Brain microvascular endothelial cell (primary cell): ENCODE measurements at regions not wholly inside any gene's neighbourhood (a gene's known extent, or its start where the extent isn't known, plus 50 kb on each side); places are given as distances from the start of the nearest gene placed in this dataset.

Experiments
- DNase-seq: peaks from one replicate; pipeline ENCODE4 v3.0.0-alpha.2; 2020
- H3K27ac ChIP-seq: fragments of 250-450 bp; sonication (Bioruptor Pico); 2 replicates; pipeline ENCODE4 v1.5.1; 2020; ENCODE audit warnings: mild to moderate bottlenecking, moderate library complexity
- H3K27me3 ChIP-seq: fragments of 250-450 bp; sonication (Bioruptor Pico); replicated peaks from 2 replicates; pipeline ENCODE4 v1.5.1; 2020; ENCODE audit warnings: mild to moderate bottlenecking
- H3K36me3 ChIP-seq: fragments of 250-450 bp; sonication (Bioruptor Pico); replicated peaks from 2 replicates; pipeline ENCODE4 v1.5.1; 2020; ENCODE audit warnings: mild to moderate bottlenecking
- H3K4me3 ChIP-seq: 2 replicates; pipeline ENCODE4 v1.5.1; 2011; ENCODE audit warnings: low read depth, mild to moderate bottlenecking, control low read depth, low read length, moderate library complexity
- in situ Hi-C: cut with HindIII; loops from 2 replicates; pipeline ENCODE4 v1.10.0; 2017; ENCODE audit warnings: low sequenced_read_pairs, low pct_ligation_motif_present
- TF ChIP-seq, protein P1 (sequence below): IDR thresholded peaks from 2 replicates; pipeline ENCODE4 v1.5.1; 2011; ENCODE audit warnings: low read depth, mild to moderate bottlenecking, moderate library complexity, low read length, control low read depth, inconsistent platforms; ENCODE audit errors: missing control alignments

DNA sequence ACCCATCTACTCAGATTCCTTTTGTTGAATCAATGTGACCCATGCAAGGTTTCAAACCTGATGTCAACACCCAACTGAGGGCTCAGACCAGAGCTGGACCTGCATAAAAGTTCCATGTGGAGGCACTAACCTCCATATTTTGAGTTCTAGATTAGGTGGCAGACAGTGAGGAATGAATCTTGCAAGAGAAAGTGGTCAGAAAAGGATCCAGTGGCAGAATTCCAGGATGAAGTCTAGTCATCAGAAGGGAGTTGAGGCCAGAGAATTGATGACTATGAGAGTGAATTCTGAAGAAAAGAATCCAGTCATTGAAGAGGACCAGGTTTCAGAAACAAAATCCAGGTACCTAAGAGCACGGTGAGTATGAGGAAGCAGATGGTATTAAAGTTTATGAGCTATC, 205.1 kb upstream of the RGMB start:
- TF ChIP-seq, protein P1, sequence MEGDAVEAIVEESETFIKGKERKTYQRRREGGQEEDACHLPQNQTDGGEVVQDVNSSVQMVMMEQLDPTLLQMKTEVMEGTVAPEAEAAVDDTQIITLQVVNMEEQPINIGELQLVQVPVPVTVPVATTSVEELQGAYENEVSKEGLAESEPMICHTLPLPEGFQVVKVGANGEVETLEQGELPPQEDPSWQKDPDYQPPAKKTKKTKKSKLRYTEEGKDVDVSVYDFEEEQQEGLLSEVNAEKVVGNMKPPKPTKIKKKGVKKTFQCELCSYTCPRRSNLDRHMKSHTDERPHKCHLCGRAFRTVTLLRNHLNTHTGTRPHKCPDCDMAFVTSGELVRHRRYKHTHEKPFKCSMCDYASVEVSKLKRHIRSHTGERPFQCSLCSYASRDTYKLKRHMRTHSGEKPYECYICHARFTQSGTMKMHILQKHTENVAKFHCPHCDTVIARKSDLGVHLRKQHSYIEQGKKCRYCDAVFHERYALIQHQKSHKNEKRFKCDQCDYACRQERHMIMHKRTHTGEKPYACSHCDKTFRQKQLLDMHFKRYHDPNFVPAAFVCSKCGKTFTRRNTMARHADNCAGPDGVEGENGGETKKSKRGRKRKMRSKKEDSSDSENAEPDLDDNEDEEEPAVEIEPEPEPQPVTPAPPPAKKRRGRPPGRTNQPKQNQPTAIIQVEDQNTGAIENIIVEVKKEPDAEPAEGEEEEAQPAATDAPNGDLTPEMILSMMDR: peak; percentile 12
- Histone ChIP-seq H3K27ac (no peak overlapping the region), H3K27me3 (no peaks in the 10 kb centered on the region), H3K4me3 (no peak overlapping the region), H3K36me3 (no peaks in the 10 kb centered on the region)
- DNase-seq: peak; percentile 27
- in situ Hi-C loops: no loop called here

DNA sequence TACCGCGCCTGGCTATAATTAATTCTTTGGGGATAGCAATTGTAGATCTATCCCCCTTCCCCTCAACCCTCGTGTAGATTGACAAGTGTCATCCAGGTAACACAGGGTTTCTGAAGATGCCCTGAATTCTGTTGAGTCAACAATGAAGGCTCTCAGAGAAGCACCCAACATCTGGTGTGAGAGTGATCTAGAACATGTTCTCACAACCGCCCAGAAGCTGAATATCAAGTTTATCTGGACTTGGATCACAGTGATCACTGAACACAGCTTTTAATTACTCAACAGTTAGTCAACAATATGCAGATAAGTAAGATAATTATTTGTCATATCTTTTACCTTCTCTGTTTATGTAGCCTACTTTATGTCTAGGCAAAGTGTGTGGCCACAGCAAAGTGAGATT, 204.2 kb upstream of the RGMB start:
- TF ChIP-seq, protein P1: no peak
- DNase-seq: no peak
- Histone ChIP-seq H3K4me3 (no peak overlapping the region), H3K36me3 (no peaks in the 10 kb centered on the region), H3K27me3 (no peaks in the 10 kb centered on the region), H3K27ac (no peak overlapping the region)
- in situ Hi-C loops: no loop called here

DNA sequence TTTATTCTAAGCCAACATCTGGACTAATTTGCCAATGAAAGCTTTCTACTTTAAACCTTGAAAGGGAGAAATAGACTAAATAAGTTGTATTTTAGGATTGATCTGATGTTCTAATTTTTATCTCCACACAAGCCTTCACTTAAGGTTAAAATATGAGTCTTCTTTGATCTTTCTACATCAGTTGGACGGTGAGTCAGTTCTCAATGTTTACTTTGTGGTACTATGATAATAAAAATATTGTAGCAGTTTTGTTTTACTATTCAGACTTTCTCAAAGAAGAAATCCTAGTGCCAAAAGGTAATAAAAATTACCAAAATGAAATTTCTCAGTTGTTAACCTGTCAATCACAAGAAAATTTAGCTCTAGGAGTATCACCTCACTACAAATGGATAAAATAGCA, 203.5 kb upstream of the RGMB start:
- Histone ChIP-seq H3K27ac (peak overlapping the region; percentile 80), H3K36me3 (no peaks in the 10 kb centered on the region), H3K4me3 (no peak overlapping the region), H3K27me3 (no peaks in the 10 kb centered on the region)
- in situ Hi-C loops: no loop called here
- no peak for DNase-seq
- TF ChIP-seq, protein P1: no peak

DNA sequence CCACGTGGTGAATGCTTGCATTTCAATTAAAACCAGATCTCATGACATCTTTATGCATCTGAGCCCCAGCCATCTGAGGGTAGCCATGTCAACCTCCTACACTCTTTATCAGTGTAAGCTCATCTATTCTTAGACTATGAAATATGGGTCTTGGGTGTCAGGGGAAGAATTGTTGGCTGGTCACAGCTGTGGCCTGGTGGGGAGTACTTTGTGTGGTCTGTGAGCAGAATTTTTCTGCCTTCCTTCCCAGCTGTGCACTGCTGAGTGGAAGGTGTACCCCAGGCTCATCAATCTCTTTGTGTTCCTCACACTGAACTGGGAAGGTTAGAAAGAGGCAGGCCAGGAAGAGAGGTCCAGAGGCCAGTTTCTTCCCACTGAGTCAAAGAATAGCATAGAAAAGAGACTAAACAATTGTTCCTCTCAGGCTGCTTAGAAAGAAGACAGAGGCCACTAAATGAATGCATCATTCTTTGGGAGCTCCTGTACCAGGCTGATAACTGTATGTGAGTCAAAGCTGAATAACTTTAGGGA, 202.7 kb upstream of the RGMB start:
- in situ Hi-C loops: no loop called here
- no peaks in the 10 kb centered on the region for H3K27me3 ChIP-seq
- no peaks in the 10 kb centered on the region for H3K36me3 ChIP-seq
- no peak overlapping the region for H3K4me3 ChIP-seq
- peak overlapping the region; percentile 80 for H3K27ac ChIP-seq
- TF ChIP-seq, protein P1: no peak
- DNase-seq: peak; percentile 64

DNA sequence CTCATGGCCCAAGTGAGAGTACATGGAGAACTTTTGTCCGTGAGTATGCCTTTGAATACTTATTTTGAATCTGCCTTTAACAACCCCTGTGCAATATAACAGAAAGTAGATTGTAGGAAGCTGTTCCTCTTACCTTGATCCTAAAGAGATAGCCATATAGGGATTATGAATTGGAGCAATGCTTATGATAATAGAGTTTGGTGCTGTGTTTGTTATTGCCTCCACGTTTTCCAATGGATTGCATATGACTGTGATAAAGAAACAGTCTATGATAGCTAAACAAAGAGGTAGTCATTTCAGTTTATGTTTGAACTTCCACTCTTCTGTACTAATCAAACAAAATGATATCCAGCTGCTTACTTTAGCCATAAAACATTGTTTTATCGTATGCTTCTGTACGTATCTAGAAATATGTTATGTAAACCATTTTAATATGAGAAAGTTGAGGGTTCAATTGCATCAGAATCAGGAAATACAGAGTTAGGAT, 199.6 kb upstream of the RGMB start:
- no peak for DNase-seq
- TF ChIP-seq, protein P1: no peak
- in situ Hi-C loops: no loop called here
- no peak overlapping the region for H3K4me3 ChIP-seq
- H3K27me3 ChIP-seq: no peaks in the 10 kb centered on the region
- no peak overlapping the region for H3K27ac ChIP-seq
- no peaks in the 10 kb centered on the region for H3K36me3 ChIP-seq

DNA sequence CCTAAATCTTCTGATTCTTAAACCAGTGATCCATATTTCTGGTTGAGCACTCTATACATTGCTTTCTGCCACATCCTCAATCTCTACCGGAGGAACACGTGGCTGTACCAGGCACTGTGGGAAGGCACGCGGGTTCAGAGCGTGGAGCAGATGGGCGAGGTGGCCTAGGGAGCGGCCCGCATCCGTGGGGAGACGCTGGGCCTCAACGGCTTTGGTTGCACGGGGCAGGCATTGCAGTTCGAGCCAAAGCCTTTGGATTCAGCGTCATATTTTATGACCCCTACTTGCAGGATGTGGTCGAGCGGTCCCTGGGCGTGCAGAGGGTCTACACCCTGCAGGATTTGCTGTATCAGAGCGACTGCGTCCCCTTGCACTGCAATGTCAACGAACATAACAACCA, 197.2 kb upstream of the RGMB start:
- no peak for DNase-seq
- in situ Hi-C loops: no loop called here
- Histone ChIP-seq H3K27ac (no peak overlapping the region), H3K36me3 (no peaks in the 10 kb centered on the region), H3K4me3 (no peak overlapping the region), H3K27me3 (no peaks in the 10 kb centered on the region)
- TF ChIP-seq, protein P1: no peak
